ENCODE measurements at regions not wholly inside any gene's neighbourhood (a gene's known extent, or its start where the extent isn't known, plus 50 kb on each side); places are given as distances from the start of the nearest gene placed in this dataset.

GRCh38 chr5:114201332-114201731, 160.5 kb upstream of the KCNN2 start:
- TF ChIP-seq CTCF (IDR thresholded peaks at IDR 0.05 in 8 of 11, conservative IDR thresholded peaks at IDR 0.05 in 3 of 11), result no peak
- no peak for TF ChIP-seq POLR2A (IDR thresholded peaks at IDR 0.05)
